GM18870 (cell line): ENCODE measurements at regions not wholly inside any gene's neighbourhood (a gene's known extent, or its start where the extent isn't known, plus 50 kb on each side); places are given as distances from the start of the nearest gene placed in this dataset.

ENCODE experiments used
- ATAC-seq: cut with Tn5 transposase; IDR thresholded peaks from one replicate; pipeline ENCODE4 v1.9.1; 2021; ENCODE audit warnings: moderate library complexity; ENCODE audit not compliant: unreplicated experiment

DNA sequence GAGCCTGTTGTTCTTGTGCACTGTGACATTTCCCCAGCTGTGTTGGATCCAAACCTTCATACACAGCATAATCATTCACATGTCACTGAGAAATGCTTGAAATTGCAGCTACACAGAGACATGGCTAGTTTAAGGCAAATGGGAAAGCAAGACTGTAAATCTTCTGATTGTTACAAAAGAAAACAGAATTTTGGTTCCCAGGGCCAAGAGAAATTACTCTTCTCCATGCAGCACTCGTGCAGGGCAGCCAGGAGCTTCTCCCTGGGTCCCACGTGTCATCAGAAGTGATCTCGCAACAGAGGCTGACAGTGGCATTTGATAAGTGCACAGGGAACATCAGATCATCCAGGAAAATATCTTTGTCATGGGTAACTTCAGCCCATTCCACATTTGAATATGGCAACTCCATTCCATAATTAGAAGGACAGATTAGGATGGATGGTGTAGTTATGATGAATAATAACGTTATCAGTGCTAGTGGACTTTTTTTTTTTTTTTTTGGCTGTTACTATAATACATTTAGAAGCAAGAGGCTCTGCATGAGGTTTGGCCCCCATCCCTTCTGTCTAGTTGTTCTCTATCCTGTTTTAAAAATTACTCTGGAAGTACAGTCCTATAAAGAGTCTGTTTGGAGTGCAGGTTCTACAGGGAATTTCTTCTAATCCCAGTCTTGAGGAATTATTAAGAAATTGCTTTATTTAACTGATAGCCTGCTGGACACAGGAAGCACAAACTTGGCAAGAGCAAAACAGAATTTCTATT is 571.0 kb upstream of the NOX3 start:
- no peak for ATAC-seq

DNA sequence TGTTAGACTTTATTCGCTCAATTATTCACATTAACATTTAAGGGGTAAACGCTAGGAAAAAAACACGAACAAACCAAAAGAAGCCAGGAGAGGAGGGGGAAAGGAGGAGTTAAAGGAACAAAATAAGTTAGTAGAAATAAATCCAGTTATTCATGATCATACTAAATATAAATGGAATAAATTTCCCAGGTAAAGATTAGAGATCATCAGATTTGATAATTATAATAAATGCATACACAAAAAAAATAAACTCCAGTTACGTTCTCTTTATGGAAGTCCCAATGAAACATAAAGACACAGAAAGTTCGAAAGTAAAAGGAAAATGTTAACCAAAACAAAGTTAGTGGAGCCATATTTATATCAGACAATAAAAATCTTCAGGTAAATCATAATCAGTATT is 568.7 kb upstream of the NOX3 start:
- ATAC-seq: no peak

DNA sequence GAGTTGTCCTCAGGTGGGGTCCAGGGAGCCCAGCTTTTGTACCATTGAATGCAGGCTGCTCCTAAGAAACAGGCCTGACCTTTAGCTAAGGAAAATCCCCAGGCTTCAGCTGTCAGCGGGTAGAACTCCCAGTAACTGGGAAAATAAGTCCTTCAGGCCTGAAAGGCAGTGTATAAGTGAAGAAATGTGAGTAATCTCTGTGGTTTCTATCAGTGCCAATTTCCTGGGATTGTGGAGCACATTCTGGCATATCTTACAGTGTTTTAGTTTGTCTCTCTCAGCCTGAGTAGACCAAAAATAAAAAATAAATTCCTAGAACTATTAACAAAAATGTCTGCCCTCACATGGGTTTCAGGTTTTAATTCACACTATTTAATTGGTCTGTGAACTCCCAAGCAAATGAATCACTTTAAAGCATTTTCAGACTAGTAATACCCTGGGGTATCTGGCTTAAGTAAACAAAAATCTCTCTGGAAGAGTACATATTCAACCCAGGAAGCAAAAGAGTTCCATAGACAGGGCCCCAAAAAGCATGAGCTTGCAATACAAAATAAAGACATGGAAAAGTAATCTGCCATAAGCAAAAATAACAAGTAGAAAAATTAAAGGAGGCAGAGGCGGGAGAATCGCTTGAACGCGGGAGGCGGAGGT is 566.2 kb upstream of the NOX3 start:
- ATAC-seq: no peak

DNA sequence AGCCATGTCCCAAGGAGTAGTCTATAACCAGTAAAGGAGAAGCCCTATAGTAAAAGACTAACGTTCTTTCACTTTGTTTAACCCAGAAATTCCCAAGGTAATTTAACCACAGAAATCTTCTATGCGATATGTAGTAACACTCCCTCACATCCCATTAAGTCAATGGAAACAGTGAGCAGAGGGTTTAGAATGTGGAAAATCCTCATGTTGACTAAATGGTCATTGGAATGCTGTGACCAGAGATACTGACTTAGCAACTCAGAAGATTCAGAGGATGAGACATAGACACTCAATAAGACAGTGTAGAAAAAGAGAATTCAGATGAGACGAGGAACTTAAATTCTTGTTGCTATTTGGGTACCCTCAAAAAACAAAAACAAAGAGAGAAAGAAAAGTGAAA is 562.2 kb upstream of the NOX3 start:
- ATAC-seq: no peak

DNA sequence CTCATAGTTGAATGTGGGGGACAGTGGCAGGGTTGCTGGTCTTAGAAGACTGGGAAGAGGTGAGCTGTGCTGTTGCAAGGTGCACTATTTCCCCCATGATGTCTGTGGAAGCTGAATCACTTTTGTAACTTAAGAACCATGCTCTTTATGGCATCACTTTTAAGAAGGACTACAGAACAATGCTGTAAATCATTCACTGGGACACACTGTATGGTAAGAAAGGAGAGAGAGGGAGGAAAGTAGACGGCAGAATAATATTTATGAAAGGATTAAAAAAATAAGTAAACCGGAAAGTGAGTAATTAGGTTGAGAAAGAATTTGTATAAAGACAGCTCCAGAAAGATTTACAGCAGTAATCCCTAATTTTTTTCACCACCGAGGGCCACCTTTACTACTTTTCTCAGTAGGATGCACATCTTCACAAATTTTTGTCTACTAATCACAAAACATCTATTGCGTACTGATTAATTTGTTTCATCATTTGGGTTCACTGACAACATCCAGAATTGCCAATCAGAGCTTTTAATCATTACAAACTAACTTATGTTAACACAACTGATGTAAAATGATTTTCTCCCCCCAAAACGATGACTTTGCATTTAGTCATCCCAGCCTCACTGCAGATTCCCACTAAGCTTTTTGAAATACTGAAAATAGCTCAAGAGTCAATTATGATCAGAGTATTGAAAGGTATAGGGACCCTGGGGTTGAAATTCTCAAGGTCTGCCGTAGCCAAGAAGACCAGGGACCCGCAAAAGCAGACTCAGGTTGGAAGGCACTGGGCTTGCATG is 560.7 kb upstream of the NOX3 start:
- ATAC-seq: no peak

DNA sequence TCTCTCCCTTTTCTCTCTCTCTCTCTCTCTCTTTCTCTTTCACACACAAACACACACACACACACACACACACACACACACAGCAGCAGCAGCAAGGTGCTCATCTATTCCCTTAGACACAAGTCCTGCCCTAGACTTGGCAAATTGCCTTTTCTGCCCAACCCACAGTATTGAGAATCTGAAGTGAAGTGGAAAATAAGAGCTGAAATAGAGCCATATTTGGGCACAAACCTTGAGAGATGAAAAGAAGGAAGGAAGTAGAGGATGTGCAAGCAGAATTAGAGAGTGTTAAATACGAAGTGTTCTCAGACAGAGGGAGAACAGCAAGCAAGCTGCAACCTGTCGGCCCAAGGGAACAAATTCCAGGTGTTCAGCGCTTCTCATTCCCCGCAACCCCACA is 557.5 kb upstream of the NOX3 start:
- no peak for ATAC-seq

DNA sequence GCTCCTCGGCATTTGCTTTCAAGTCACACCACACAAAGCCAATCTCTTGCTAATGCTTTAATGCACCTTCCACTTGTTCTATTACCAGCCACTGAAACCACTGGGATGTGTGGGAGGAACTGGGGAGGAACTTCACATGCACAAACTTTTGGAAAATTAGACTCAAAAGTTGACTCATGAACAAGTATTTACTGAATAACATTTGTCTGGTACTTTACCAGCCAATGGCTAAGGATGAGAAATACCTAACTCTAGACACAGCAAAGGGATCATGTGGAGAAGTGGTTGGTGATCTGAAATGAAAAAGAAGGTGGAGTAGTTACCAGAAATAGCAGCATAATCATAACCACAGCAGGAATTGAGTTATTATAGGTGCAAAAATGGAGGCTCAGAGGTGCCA is 554.0 kb upstream of the NOX3 start:
- ATAC-seq: no peak

DNA sequence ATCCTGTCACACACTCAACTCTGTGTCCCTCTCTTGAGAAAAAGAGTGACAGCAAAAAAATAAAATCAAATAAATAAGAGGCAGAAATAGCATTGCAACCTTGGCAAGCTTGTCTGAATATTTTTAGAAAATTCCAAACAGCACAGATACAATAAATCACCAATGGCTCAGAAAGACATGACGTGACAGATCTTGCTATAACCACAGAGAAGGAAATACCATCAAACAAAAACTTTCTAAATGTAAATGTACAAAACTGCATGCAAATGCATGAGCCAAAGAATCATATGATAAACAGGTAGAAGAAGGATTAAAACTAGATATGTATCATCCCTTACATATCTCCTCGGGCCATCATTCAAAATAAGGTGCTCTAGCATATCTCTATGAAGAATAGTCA is 549.2 kb upstream of the NOX3 start:
- no peak for ATAC-seq

DNA sequence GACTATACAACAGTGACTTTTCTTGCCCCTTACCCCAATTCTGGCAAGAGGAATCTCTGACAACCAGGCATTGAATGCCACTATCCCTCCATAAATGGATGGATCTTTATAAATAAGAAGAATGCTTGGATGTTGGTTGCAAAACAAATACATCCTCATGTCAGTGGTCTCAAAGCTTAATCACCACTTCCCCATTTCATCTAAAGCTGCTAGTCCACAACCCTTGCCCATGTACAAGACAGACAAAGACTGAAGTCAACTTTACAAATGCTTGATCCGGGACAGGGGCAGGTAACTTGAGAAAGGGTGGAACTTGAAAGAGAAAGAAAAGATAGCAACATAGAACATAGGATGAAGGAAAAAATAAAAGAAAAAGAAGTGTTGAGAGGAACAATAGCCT is 540.5 kb upstream of the NOX3 start:
- ATAC-seq: no peak

DNA sequence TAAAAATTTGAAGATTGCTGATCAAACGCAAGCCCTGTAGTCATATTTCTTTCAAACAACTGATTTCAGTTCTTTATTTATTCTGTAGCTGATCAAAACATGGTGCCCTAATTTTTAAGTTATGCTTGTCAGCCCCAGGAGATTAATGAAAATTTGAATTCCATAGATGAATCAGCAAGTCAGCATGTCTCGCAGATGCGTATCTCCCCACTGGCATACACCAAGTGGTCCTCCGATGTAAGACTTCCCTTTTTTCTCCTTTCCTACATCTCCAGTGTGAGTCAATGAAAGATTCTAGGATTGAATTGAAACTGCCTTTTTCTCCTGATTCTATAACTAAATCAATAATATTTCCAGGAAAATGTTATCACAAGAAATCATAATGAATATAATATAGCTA is 539.6 kb upstream of the NOX3 start:
- no peak for ATAC-seq

DNA sequence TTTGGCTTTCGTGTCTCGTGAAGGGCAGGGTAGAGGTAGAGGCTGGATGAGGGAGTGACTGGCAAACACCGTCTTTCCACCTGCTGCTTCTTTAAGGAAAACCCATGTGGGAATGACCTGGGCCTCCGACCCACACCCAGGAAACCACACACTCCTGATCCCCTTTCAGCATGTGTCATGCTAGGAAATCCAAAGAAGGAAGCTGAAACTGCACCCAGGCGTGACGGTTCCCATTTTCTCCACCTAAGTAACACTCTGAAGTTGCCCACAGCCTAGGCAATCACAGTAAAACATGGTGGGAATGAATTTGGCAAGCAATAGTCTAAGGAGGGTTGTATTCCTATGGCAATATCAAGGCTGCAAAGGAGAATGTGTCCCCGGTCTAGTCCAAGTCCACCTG is 538.4 kb upstream of the NOX3 start:
- ATAC-seq: no peak

DNA sequence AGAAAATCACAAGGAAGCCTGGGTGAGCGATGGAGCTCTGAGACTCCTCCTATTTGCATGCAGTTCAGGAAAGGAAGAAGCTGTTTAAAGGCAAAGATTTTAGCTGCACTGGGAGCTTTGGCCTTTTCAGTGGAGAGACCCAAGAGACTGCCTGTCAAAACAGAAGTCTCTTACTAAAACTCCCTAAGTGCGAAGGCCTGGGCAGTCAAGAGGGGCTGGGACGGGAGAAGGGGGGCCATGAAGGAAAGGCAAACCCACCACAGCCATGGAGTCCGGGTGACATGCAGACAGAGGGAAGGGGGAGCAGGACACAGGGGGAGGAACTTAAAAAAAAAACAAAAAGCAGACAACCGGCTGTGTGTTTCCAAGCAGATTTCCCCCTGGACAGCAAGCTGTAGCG is 537.6 kb upstream of the NOX3 start:
- ATAC-seq: no peak

DNA sequence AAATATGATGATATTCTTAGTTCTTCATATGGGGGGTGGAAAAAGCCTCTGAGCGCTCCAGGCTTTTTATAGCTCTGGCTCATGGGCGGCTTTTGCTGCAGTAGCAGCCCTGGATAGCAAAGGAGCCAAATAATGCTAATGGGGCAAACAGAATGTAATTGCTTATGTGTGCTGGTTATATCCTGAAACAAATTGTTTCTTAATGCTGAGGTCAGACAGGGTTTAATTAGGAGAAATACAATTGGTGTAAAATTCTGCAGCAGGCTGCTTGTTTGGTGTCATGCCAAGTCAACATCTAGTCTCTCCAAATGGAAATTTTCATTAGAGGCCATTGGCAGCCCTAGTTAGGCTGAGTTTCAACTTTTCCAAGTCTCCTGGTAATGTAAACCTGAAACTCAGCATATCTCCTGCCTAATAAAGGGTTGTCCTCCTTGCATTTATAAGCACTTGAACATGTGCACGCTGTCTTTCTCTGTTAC is 530.1 kb upstream of the NOX3 start:
- ATAC-seq: no peak

DNA sequence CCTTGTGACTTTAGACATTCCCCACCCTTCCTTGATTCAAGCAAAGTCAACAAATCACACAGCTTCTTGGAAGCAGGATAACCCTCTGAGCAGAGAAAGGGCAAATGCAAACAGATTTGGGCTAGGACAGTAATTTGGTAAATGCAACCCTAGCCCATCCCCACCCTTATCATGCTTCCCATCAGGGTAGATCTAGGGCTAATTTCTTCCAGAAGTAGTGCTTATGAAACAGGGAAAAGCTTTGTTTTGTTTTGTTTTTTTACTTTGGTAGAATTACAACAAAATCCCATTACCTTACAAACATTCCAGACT is 525.1 kb upstream of the NOX3 start:
- ATAC-seq: no peak

DNA sequence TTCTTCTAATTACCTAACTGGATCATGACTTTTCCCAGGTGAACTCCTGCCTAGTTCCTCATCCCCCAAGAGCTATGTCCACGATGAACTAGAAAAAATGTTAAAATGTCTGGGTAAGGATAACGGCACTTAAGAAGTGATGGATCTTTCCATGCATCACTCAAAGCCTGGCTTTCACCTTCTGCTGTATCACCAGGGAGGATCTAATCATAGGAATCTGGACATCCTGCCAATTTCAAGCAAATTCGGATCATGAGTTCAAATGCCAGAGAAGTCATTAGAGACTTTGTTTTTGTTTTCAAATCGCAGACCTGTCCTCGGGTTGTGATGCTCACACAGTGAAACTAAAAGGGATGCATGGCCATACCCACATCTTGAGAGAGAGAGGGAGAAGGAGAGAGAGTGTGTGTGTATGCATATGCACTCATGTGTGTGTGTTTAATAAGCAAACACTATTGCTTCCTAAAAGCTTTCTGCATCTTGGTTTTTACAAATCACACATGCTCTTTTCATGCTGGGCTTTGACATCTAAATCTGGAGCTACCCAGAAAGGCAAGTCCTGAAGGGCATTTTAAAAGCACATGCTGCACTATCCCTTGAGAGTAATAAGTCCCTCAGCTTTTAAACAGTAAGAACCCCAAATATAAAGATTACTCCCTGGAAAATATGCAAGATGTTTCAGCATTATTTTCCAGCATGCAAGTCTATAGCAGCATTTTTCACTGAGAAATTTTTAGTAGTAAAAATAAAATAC is 524.6 kb upstream of the NOX3 start:
- no peak for ATAC-seq

DNA sequence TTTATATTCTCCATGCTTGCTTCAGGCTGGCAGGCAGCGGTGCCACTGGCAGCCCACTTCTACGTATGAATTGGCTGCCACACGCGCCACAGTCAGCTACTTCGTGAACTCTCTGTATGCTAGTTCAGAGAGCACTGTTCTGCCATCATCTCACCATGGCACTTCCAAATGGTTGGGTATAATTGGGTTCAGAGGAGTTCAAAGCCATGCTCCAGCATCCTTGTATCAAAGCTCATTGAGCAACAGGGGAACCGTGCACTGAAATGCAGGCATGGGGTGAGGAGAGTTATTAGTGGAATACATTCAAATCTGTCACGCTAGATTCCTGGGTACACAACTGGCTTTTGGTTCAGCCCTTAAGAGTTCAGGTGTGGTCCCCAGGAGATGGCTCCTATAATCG is 519.9 kb upstream of the NOX3 start:
- ATAC-seq: no peak

DNA sequence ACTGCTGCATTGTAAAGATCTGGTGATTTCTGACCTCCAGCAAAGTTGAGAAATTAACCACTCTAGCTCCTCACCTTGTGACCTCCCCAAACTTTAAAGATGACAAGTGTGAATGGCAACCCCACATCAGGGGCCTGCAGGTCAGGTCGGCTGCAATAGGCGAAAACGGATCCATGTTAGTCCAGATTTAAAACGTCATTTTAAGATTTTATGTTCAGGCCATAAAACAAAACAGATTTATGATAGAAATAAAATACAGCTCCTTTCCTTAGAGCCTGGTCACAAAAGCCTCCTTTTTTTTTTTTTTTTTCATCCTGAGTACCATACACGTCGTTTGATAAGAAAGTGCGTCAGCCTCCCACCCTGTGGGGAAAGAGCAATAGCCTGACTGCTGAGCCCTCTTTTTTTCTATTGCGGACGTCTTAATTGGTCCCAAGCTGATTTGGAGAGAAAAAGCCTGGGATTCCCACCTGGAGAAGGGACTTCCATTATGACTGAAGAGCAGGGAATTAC is 519.2 kb upstream of the NOX3 start:
- no peak for ATAC-seq

DNA sequence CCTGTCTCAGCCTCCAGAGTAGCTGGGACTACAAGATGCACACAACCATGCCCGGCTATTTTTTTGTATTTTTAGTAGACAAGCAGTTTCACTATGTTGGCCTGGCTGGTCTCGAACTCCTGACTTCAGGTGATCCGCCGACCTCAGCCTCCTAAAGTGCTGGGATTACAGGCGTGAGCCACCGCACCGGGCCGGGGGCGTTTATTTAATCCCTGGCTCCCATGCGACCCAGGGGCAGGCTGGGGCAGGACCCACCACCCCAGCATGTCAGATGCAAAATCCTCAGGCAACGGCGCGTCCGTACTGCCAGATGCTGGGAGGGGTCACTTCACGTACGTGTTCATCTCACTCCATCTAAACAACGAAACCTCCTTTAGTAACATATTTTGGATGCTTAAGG is 518.7 kb upstream of the NOX3 start:
- no peak for ATAC-seq

DNA sequence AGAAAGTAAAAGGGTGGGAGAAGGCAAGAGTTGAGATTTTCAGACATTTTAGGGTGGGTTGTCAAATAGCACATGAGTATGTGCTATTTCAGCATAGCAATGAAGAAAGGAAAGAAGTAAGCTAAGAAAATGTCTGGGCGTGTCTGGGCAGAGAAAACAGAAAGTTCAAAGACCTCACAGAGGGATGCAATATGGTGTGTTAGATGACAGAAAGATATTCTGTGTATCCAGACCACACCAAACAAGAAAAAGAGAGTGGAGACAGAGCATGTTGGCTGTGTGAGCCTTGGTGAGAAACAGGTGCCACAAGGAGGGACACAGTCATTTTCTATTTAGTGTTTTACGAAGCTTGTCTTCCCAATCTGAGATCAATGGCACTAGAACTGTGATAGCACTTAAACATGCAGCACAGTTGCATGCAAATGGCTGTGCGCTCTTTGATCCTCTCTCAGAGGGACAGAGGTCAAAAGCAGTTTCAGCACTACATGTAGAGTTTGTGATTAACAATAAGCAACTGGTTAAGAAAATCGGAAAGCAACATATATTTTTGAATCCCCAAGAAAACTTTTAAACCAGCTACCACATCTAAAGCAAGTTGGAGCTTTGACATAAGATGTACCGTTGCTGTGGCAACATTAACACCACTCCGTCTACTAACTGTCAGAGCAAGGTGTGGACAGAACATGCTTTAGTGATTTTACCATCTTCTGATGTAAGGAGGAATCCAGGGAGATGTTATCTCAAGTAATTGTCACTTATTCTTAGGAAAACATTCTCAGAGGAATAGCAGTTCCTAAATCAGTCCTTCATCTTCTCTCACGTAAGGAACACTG is 515.5 kb upstream of the NOX3 start:
- no peak for ATAC-seq

DNA sequence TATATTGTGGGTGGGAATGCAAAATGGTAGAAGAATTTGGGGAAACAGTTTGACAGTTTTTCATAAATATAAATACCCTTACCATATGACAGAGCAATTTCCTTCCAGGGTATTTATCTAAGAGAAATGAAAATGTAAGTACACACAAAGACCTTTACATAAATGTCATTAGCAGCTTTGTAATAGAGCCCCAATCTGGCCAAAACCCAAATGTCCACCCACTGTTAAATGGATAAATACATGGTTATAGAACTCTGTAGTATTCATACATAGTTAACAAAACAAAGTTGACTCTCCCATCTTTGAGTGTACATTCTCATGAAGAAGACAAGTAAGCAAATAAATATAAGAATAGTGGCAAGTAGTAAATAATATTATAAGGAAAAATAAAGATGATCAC is 514.8 kb upstream of the NOX3 start:
- no peak for ATAC-seq
